ENCODE measurements at regions not wholly inside any gene's neighbourhood (a gene's known extent, or its start where the extent isn't known, plus 50 kb on each side); places are given as distances from the start of the nearest gene placed in this dataset.

DNA sequence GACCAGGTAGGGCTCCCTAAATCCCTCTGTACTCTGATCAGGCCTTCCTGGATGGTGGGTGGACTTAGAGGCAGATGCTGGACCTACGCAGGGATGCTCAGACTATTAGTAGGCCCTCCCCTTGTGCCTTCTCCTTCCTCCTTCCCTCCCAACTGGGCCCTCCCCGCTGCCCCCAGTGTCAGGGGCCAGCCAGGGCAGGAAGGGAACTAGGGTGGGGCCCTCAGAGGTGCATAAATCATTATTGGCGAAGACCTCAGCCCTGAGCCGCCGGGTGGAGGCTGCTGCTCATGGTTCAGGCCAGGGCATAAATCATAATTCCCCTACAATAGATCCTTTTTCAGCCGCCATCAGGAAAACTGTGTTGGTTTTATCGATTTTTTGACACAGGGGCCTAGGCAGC, 81.4 kb downstream of the MRM1 start:
- no peak for TF ChIP-seq CTCF (IDR thresholded peaks at IDR 0.05; ENCODE audit: poor library complexity)
- TF ChIP-seq EZH2 (IDR thresholded peaks at IDR 0.05; ENCODE audit: borderline replicate concordance), result no peak
- no peak for TF ChIP-seq EZH2phosphoT487 (IDR thresholded peaks at IDR 0.05; ENCODE audit: low read depth, severe bottlenecking, unreplicated experiment)
- H3K4me3 ChIP-seq, result no peak overlapping the region
- H3K27me3 ChIP-seq, result peaks cover 3% of the 10 kb centered on the region
- no peaks in the 10 kb centered on the region for H4K20me1 ChIP-seq (ENCODE audit: insufficient read depth, poor library complexity, severe bottlenecking)
- no peaks in the 10 kb centered on the region for H3K79me2 ChIP-seq
- no peaks in the 10 kb centered on the region for H3K4me1 ChIP-seq (ENCODE audit: insufficient read depth)
- H2AFZ ChIP-seq, result no peak overlapping the region
- H3K4me2 ChIP-seq, result no peak overlapping the region
- no peak overlapping the region for H3K27ac ChIP-seq
- no peaks in the 10 kb centered on the region for H3K9me3 ChIP-seq (ENCODE audit: low read depth)
- no peaks in the 10 kb centered on the region for H3K9me2 ChIP-seq (replicated peaks; ENCODE audit: insufficient read depth)
- WGBS (ENCODE audit: low lambda C conversion rate, missing lambda C conversion rate), result 85% methylated on average over 7 of the region's 7 CpGs
- no peak for DNase-seq (ENCODE audit: low spot score)
- no peaks in the 10 kb centered on the region for H3K36me3 ChIP-seq (replicated peaks; ENCODE audit: insufficient read depth, low read depth)

GRCh38 chr17:36683387-36683786, 82.0 kb downstream of the MRM1 start:
- Histone ChIP-seq H3K36me3 (replicated peaks; ENCODE audit: insufficient read depth, low read depth) (no peaks in the 10 kb centered on the region), H3K9me2 (replicated peaks; ENCODE audit: insufficient read depth) (no peaks in the 10 kb centered on the region), H3K4me3 (no peak overlapping the region), H2AFZ (no peak overlapping the region), H4K20me1 (ENCODE audit: insufficient read depth, poor library complexity, severe bottlenecking) (no peaks in the 10 kb centered on the region), H3K79me2 (no peaks in the 10 kb centered on the region), H3K27me3 (peaks cover 5% of the 10 kb centered on the region), H3K4me1 (ENCODE audit: insufficient read depth) (no peaks in the 10 kb centered on the region), H3K9me3 (ENCODE audit: low read depth) (no peaks in the 10 kb centered on the region), H3K27ac (no peak overlapping the region), H3K4me2 (no peak overlapping the region)
- 74% methylated on average over 5 of the region's 5 CpGs for WGBS (ENCODE audit: low lambda C conversion rate, missing lambda C conversion rate)
- no peak for TF ChIP-seq EZH2phosphoT487 (IDR thresholded peaks at IDR 0.05; ENCODE audit: low read depth, severe bottlenecking, unreplicated experiment)
- TF ChIP-seq EZH2 (IDR thresholded peaks at IDR 0.05; ENCODE audit: borderline replicate concordance), result no peak
- no peak for TF ChIP-seq CTCF (IDR thresholded peaks at IDR 0.05; ENCODE audit: poor library complexity)
- DNase-seq (ENCODE audit: low spot score), result no peak

GRCh38 chr17:36684134-36684533, 82.8 kb downstream of the MRM1 start:
- H3K4me3 ChIP-seq, result no peak overlapping the region
- no peaks in the 10 kb centered on the region for H3K9me2 ChIP-seq (replicated peaks; ENCODE audit: insufficient read depth)
- no peaks in the 10 kb centered on the region for H3K36me3 ChIP-seq (replicated peaks; ENCODE audit: insufficient read depth, low read depth)
- no peaks in the 10 kb centered on the region for H4K20me1 ChIP-seq (ENCODE audit: insufficient read depth, poor library complexity, severe bottlenecking)
- TF ChIP-seq EZH2 (IDR thresholded peaks at IDR 0.05; ENCODE audit: borderline replicate concordance), result no peak
- TF ChIP-seq EZH2phosphoT487 (IDR thresholded peaks at IDR 0.05; ENCODE audit: low read depth, severe bottlenecking, unreplicated experiment), result no peak
- TF ChIP-seq CTCF (IDR thresholded peaks at IDR 0.05; ENCODE audit: poor library complexity), result no peak
- no peaks in the 10 kb centered on the region for H3K4me1 ChIP-seq (ENCODE audit: insufficient read depth)
- no peak overlapping the region for H3K27ac ChIP-seq
- peaks cover 5% of the 10 kb centered on the region for H3K27me3 ChIP-seq
- 85% methylated on average over 4 of the region's 4 CpGs for WGBS (ENCODE audit: low lambda C conversion rate, missing lambda C conversion rate)
- H2AFZ ChIP-seq, result no peak overlapping the region
- no peak for DNase-seq (ENCODE audit: low spot score)
- H3K79me2 ChIP-seq, result no peaks in the 10 kb centered on the region
- H3K9me3 ChIP-seq (ENCODE audit: low read depth), result no peaks in the 10 kb centered on the region
- H3K4me2 ChIP-seq, result no peak overlapping the region

- DNase-seq (ENCODE audit: low spot score), result no peak
- WGBS (ENCODE audit: low lambda C conversion rate, missing lambda C conversion rate), result 74% methylated on average over 15 of the region's 15 CpGs
- H3K79me2 ChIP-seq, result no peaks in the 10 kb centered on the region
- H3K4me2 ChIP-seq, result no peak overlapping the region
- H3K27ac ChIP-seq, result no peak overlapping the region
- no peak overlapping the region for H3K4me3 ChIP-seq
- no peak overlapping the region for H2AFZ ChIP-seq
- no peaks in the 10 kb centered on the region for H3K9me2 ChIP-seq (replicated peaks; ENCODE audit: insufficient read depth)
- no peaks in the 10 kb centered on the region for H3K9me3 ChIP-seq (ENCODE audit: low read depth)
- H3K36me3 ChIP-seq (replicated peaks; ENCODE audit: insufficient read depth, low read depth), result no peaks in the 10 kb centered on the region
- TF ChIP-seq EZH2phosphoT487 (IDR thresholded peaks at IDR 0.05; ENCODE audit: low read depth, severe bottlenecking, unreplicated experiment), result no peak
- H4K20me1 ChIP-seq (ENCODE audit: insufficient read depth, poor library complexity, severe bottlenecking), result no peaks in the 10 kb centered on the region
- peaks cover 5% of the 10 kb centered on the region for H3K27me3 ChIP-seq
- no peaks in the 10 kb centered on the region for H3K4me1 ChIP-seq (ENCODE audit: insufficient read depth)
Measured at GRCh38 chr17:36686123-36686669, 84.8 kb downstream of the MRM1 start.

Data from hepatocyte (in vitro differentiated cells).